ENCODE measurements at regions not wholly inside any gene's neighbourhood (a gene's known extent, or its start where the extent isn't known, plus 50 kb on each side); places are given as distances from the start of the nearest gene placed in this dataset.

- no peak overlapping the region for H3K9ac ChIP-seq (ENCODE audit: insufficient read depth in 1 of 2, low read depth in 2 of 2, low read length in 2 of 2)
- ATAC-seq (no peak), DNase-seq (ENCODE audit: extremely low read depth in 1 of 4, low spot score in 3 of 4) (no peak), FAIRE-seq (no peak)
- H3K4me1 ChIP-seq (replicated peaks in 1 of 2; ENCODE audit: control insufficient read depth in 2 of 2, insufficient read depth in 2 of 2, low read length in 2 of 2): no peaks in the 10 kb centered on the region
- in situ Hi-C loops (cut with MboI): no loop called here
- H3K36me3 ChIP-seq (ENCODE audit: control insufficient read depth, insufficient read depth, low read length): no peaks in the 10 kb centered on the region
- no TSS peak for BruUV-seq (replicated peaks)
- WGBS (ENCODE audit: insufficient coverage, low coverage, missing lambda C conversion rate): 0% methylated on average over 6 of the region's 7 CpGs
- no peaks in the 10 kb centered on the region for H4K20me1 ChIP-seq (replicated peaks; ENCODE audit: control insufficient read depth, insufficient read depth, low read length)
- no peak overlapping the region for H3K4me3 ChIP-seq
- ChIA-PET POLR2A (no interaction called here), CTCF (ENCODE audit: low intra/inter-chr PET ratio) (no interaction called here)
- H2AFZ ChIP-seq (ENCODE audit: low read depth, low read length): no peak overlapping the region
- no peaks in the 10 kb centered on the region for H3K79me2 ChIP-seq (ENCODE audit: control insufficient read depth, insufficient read depth, low read length)
- intact Hi-C loops (cut with micrococcal nuclease): no loop called here
- no peaks in the 10 kb centered on the region for H3K9me3 ChIP-seq (replicated peaks; ENCODE audit: control insufficient read depth, insufficient read depth, low read depth, low read length)
- no peak overlapping the region for H3K4me2 ChIP-seq (ENCODE audit: insufficient read depth, low read length)
- H3K9me1 ChIP-seq (ENCODE audit: control insufficient read depth, insufficient read depth, low read length): no peaks in the 10 kb centered on the region
- no peak overlapping the region for H3K27ac ChIP-seq (ENCODE audit: extremely low read depth, low read depth, low read length)
- no peak for TF ChIP-seq ZNF12 (CRISPR knock-in tag; IDR thresholded peaks at IDR 0.05)
- TF ChIP-seq CUX1 (CRISPR knock-in tag; IDR thresholded peaks at IDR 0.05): no peak
- TF ChIP-seq IFI16 (CRISPR knock-in tag; IDR thresholded peaks at IDR 0.05): no peak
- TF ChIP-seq STAT5B (CRISPR knock-in tag; IDR thresholded peaks at IDR 0.05): no peak
- TF ChIP-seq SMARCE1 (IDR thresholded peaks at IDR 0.05): no peak
- TF ChIP-seq SIN3B (IDR thresholded peaks at IDR 0.05; ENCODE audit: low read depth): no peak
- no peak for TF ChIP-seq ARHGAP35 (IDR thresholded peaks at IDR 0.05; ENCODE audit: partially characterized antibody)
- no peak for TF ChIP-seq RBM34 (IDR thresholded peaks at IDR 0.05; ENCODE audit: borderline replicate concordance, insufficient read depth, low read length)
- no peak for TF ChIP-seq ZBTB5 (IDR thresholded peaks at IDR 0.05)
- no peaks in the 10 kb centered on the region for H3K27me3 ChIP-seq (ENCODE audit: control insufficient read depth in 2 of 2, insufficient read depth in 2 of 2, low read length in 2 of 2)
Measured at GRCh38 chrX:85561231-85561630, 181.8 kb upstream of the POF1B start.

All from K562 (cell line).